Kidney (tissue), 13 donors: ENCODE measurements at regions not wholly inside any gene's neighbourhood (a gene's known extent, or its start where the extent isn't known, plus 50 kb on each side); places are given as distances from the start of the nearest gene placed in this dataset.
"Not testable (repeated sequence)": the region's sequence is repeated elsewhere in the genome, so short reads cannot be mapped to it uniquely, and the experiment has no call there.

ENCODE experiments used
- DNase-seq, 5 donors: peaks; one replicate each; pipeline ENCODE4 v3.0.0-alpha.2; 2013 to 2020
- FAIRE-seq: peaks from 2 replicates; lab custom pipeline; 2012; peaks lifted over from hg19 to GRCh38; lab: Jason Lieb, UNC
- H3K27ac ChIP-seq, 2 donors: one replicate each; pipeline ENCODE4 v1.7.0; 2013; ENCODE audit warnings: low read depth in 2 of 2, low read length in 2 of 2, inconsistent platforms in 1 of 2
- H3K27me3 ChIP-seq: one replicate; pipeline ENCODE4 v1.7.1; 2013; ENCODE audit warnings: low read length, inconsistent platforms; ENCODE audit not compliant: control insufficient read depth, insufficient read depth
- H3K36me3 ChIP-seq, 3 donors: one replicate each; pipeline versions ENCODE4 v1.7.0 to v1.7.1; 2013; ENCODE audit warnings: low read length in 3 of 3, control low read depth in 1 of 3, inconsistent platforms in 1 of 3; ENCODE audit not compliant: insufficient read depth in 3 of 3, control insufficient read depth in 2 of 3
- H3K4me1 ChIP-seq, 3 donors: one replicate each; pipeline versions ENCODE4 v1.7.0 to v1.7.1; 2013; ENCODE audit warnings: low read length in 3 of 3, inconsistent platforms in 1 of 3, low read depth in 1 of 3; ENCODE audit not compliant: control insufficient read depth in 2 of 3, insufficient read depth in 2 of 3
- H3K4me3 ChIP-seq, 3 donors: one replicate each; pipeline versions ENCODE4 v1.7.0 to v1.8.1; 2013; ENCODE audit warnings: low read length in 3 of 3, control low read depth in 1 of 3, inconsistent platforms in 1 of 3
- H3K9ac ChIP-seq, 3 donors: one replicate each; pipeline versions ENCODE4 v1.7.0 to v1.7.1; 2013; ENCODE audit warnings: low read length in 3 of 3, control low read depth in 1 of 3, inconsistent platforms in 1 of 3
- H3K9me3 ChIP-seq, 3 donors: one replicate each; pipeline versions ENCODE4 v1.7.0 to v1.7.1; 2013; ENCODE audit warnings: low read length in 3 of 3, control low read depth in 1 of 3, inconsistent platforms in 1 of 3; ENCODE audit not compliant: control insufficient read depth in 2 of 3, insufficient read depth in 1 of 3
- intact Hi-C: fragments of 100-400 bp; cut with DNase I; formaldehyde crosslinking; loops from one replicate; pipeline ENCODE4 v1.11.1; 2022
- TF ChIP-seq, protein P1 (sequence below): IDR thresholded peaks from 3 replicates; pipeline ENCODE4 v1.5.1; 2012; ENCODE audit warnings: mild to moderate bottlenecking, moderate library complexity, borderline replicate concordance; ENCODE audit not compliant: insufficient read depth; ENCODE audit errors: extremely low read depth
- donor health status: control.
- donor health status: control.
- donor health status: control.
- donor health status: control.
- donor health status: control.
- donor health status: DM: yes; HTN: yes; CAD: no.
- donor health status: Normal renal cell carcinoma (clear cell type).

DNA sequence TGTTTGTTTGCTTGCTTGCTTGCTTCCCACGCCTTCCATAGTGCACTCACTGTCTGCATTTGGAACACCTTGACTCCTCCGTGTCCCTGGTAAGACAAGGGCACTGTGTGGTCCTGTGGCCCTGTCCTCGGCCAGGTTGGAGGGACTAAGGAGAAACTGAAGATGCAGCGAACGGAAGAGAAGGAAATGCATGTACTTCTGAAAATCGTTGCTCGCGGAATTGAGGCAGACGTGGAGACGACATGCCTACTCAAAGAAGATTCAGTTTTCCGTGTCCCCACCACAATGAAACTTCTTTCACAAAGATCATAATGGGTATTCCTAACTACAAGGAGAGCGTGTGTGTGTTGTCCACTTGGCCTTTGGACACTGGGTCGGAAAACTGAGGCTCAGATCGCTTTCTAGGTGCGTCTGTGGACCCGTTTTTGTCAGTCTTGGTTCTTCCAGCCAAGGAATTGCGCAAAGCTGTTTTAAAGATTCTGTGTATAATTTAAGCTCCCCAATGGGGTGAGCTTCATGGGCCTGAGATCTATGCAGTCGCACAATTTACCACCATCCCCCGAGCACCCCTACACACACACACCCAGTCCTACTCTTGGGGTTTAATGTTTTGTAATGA is 120.4 kb upstream of the ZNF184 start:
- H3K9me3 ChIP-seq, result peaks cover 0 to 2% (median 0%) of the 10 kb centered on the region in 3 donors
- no peaks in the 10 kb centered on the region for H3K36me3 ChIP-seq
- TF ChIP-seq, protein P1, sequence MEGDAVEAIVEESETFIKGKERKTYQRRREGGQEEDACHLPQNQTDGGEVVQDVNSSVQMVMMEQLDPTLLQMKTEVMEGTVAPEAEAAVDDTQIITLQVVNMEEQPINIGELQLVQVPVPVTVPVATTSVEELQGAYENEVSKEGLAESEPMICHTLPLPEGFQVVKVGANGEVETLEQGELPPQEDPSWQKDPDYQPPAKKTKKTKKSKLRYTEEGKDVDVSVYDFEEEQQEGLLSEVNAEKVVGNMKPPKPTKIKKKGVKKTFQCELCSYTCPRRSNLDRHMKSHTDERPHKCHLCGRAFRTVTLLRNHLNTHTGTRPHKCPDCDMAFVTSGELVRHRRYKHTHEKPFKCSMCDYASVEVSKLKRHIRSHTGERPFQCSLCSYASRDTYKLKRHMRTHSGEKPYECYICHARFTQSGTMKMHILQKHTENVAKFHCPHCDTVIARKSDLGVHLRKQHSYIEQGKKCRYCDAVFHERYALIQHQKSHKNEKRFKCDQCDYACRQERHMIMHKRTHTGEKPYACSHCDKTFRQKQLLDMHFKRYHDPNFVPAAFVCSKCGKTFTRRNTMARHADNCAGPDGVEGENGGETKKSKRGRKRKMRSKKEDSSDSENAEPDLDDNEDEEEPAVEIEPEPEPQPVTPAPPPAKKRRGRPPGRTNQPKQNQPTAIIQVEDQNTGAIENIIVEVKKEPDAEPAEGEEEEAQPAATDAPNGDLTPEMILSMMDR, result no peak
- FAIRE-seq, result no peak
- H3K9ac ChIP-seq, result no peak overlapping the region
- intact Hi-C loops, result no loop called here
- DNase-seq, result no peak
- H3K27ac ChIP-seq, result no peak overlapping the region
- H3K27me3 ChIP-seq, result peaks cover 47% of the 10 kb centered on the region
- H3K4me3 ChIP-seq, result peak overlapping the region in 1 of 3 donors; percentile 17
- no peaks in the 10 kb centered on the region for H3K4me1 ChIP-seq

DNA sequence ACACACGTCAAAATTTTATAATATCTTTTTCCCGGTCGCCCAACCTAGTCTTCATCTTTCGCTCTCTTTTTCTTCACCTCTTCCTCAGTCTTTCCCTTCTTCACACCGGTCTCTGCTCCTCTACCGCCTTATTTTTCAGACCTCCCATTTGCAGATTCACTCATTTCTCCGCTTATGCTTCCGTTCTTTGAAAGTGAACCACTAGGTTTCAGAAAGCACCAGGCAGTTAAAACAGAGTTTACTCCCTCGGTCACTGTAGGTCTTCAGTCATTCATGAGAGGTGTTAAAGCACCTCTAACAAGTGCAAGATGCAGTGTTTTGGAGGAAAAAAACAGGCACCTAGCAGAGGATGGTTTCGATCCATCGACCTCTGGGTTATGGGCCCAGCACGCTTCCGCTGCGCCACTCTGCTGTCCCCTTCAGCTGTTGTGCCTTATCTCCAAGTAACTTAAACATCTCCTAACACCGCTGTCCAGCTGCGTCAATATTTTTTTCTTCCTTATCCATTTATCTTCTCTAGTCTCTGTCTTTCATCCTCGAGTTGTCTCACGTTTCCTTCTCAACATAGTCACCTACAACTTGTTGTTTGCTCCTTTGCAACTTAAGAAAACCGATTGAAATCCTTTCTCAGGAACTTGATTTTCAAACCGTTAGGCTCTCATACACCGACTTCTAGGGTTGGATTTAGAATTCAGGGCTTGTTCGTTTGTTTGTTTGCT is 119.7 kb upstream of the ZNF184 start:
- Histone ChIP-seq H3K27me3 (peaks cover 47% of the 10 kb centered on the region), H3K9me3 (peaks cover 0 to 2% (median 0%) of the 10 kb centered on the region in 3 donors), H3K4me3 (no peak overlapping the region), H3K27ac (no peak overlapping the region), H3K36me3 (no peaks in the 10 kb centered on the region), H3K4me1 (no peaks in the 10 kb centered on the region), H3K9ac (no peak overlapping the region)
- intact Hi-C loops, result no loop called here
- DNase-seq (peak in 4 of 5 donors; percentile 42 to 62 (median 50)), FAIRE-seq (no peak)
- TF ChIP-seq, protein P1, result no peak

DNA sequence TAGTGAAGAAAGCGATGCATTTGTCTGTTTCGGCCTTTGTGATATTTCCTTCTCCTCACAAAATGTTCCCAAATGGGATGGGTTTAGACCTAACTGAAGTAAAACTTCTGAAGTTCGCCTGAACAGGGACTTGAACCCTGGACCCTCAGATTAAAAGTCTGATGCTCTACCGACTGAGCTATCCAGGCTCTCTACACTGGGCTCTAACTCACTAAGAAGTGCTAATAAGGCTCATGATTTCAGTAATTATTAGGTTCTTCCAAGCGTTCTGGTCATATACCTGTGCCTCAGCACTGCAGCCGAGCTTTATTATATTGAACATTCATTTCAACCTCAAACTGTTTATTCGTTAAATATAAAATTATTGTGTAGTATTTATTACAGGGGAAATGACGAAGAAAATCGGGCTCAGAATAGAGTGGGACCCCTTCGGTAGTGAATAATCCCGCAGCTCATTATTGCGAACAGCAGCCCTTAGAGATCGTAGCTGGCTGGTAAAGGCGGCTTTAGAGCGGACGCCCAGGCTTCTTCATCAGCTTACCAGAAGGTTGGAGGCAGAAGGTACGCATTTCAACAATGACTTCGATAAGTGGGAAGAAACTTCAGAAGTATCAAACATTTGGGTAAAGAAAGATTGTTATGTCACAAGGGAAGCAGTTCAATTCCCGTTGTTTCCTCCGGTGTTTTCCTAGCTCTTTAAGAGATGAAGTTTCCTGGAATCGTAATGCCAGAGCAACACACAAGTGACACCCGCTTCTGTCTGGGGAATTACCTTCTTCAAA is 119.0 kb upstream of the ZNF184 start:
- no peak overlapping the region for H3K9ac ChIP-seq
- FAIRE-seq, result no peak

DNA sequence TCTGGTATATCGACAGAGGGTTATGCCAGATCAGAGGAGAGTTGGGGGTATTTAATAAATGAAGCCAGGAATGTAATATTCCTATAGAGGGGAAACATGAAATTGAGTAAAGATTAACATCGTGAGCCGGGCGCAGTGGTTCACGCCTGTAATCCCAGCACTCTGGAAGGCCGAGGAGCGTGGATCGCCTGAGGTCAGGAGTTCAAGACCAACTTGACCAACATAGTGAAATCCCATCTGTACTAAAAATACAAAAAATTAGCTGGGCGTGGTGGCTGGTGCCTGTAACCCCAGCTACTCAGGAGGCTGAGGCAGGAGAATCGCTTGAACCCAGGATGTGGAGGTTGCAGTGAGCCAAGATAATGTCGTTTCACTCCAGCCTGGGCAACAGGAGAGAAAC is 112.4 kb upstream of the ZNF184 start:
- H3K9me3 ChIP-seq, H3K9ac ChIP-seq, H3K27ac ChIP-seq, H3K4me1 ChIP-seq, H3K4me3 ChIP-seq, H3K36me3 ChIP-seq, intact Hi-C loops, FAIRE-seq, DNase-seq: not testable (repeated sequence)
- H3K27me3 ChIP-seq, result peaks cover 27% of the 10 kb centered on the region

More for the DNA sequence above, 119.0 kb upstream of the ZNF184 start:
- H3K27me3 ChIP-seq, result peaks cover 47% of the 10 kb centered on the region
- no peaks in the 10 kb centered on the region for H3K4me1 ChIP-seq
- peak in 2 of 5 donors; percentile 11 to 56 for DNase-seq
- intact Hi-C loops, result no loop called here
- no peak overlapping the region for H3K4me3 ChIP-seq
- TF ChIP-seq, protein P1, result no peak
- H3K9me3 ChIP-seq, result peaks cover 0 to 2% (median 0%) of the 10 kb centered on the region in 3 donors
- no peaks in the 10 kb centered on the region for H3K36me3 ChIP-seq
- H3K27ac ChIP-seq, result no peak overlapping the region
